HFFc6 (cell line): ENCODE measurements at regions not wholly inside any gene's neighbourhood (a gene's known extent, or its start where the extent isn't known, plus 50 kb on each side); places are given as distances from the start of the nearest gene placed in this dataset.
"Not testable (repeated sequence)": the region's sequence is repeated elsewhere in the genome, so short reads cannot be mapped to it uniquely, and the experiment has no call there.

ENCODE experiments used
- DNase-seq: peaks from one replicate; pipeline ENCODE4 v3.0.0-alpha.2; 2018
- H3K27ac Mint-ChIP-seq: 2 replicates; pipeline ENCODE4 v1.8.0; 2020; ENCODE audit warnings: mild to moderate bottlenecking, mixed read lengths
- H3K27me3 Mint-ChIP-seq: 2 replicates; pipeline ENCODE4 v1.8.0; 2021; ENCODE audit warnings: mild to moderate bottlenecking, moderate library complexity, mixed read lengths; ENCODE audit not compliant: insufficient read depth
- H3K36me3 Mint-ChIP-seq: 2 replicates; pipeline ENCODE4 v1.8.0; 2021; ENCODE audit warnings: low read depth, mixed read lengths
- H3K4me1 Mint-ChIP-seq: 2 replicates; pipeline ENCODE4 v1.8.0; 2020; ENCODE audit warnings: low read depth, mixed read lengths
- H3K4me3 Mint-ChIP-seq: 2 replicates; pipeline ENCODE4 v1.8.0; 2020; ENCODE audit warnings: mild to moderate bottlenecking, moderate library complexity, mixed read lengths
- H3K9me3 Mint-ChIP-seq: 2 replicates; pipeline ENCODE4 v1.8.0; 2020; ENCODE audit warnings: mild to moderate bottlenecking, mixed read lengths
- TF ChIP-seq, protein P1 (sequence below): fragments of 200-600 bp; sonication (generic); IDR thresholded peaks from 2 replicates; pipeline ENCODE4 v1.5.0; 2021; ENCODE audit warnings: antibody characterized with exemption, mild to moderate bottlenecking

DNA sequence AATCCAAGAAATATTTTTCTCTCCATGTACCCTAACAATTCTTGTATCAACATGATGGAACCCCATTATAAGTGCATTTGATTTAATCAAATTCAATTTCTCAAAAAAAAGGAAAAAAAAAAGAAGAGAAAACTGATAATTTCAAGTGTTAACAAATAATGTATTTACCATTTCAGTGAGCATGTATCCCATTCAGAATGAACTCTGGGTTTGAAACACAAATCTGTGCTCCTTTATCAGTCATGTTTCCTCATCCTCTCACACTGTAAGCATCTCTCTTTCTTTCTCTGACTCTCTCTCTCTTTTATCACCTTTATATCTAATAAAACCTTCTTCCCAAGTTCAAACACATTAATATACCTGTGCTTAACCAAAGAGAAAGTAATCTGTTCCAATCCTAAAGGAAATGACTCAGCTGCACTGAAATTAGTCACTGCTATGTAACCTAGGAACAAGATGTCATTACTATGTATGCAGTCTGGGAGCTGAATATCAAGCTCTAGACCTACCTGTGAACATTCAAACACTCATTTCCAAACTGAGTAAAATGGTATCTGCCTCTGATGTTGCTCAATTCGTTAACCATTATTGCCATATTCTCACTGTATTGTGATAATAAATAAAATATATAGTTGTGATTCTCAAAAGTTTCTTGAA, 135.0 kb upstream of the LRIG3 start:
- H3K27ac Mint-ChIP-seq = peak overlapping the region; percentile 88
- peaks cover 29% of the 10 kb centered on the region for H3K4me1 Mint-ChIP-seq
- DNase-seq = peak; percentile 74
- no peaks in the 10 kb centered on the region for H3K9me3 Mint-ChIP-seq
- H3K4me3 Mint-ChIP-seq = peak overlapping the region; percentile 42; the same call in 1 of the 2 replicates
- no peaks in the 10 kb centered on the region; the same call in 1 of the 2 replicates for H3K27me3 Mint-ChIP-seq
- TF ChIP-seq, protein P1, sequence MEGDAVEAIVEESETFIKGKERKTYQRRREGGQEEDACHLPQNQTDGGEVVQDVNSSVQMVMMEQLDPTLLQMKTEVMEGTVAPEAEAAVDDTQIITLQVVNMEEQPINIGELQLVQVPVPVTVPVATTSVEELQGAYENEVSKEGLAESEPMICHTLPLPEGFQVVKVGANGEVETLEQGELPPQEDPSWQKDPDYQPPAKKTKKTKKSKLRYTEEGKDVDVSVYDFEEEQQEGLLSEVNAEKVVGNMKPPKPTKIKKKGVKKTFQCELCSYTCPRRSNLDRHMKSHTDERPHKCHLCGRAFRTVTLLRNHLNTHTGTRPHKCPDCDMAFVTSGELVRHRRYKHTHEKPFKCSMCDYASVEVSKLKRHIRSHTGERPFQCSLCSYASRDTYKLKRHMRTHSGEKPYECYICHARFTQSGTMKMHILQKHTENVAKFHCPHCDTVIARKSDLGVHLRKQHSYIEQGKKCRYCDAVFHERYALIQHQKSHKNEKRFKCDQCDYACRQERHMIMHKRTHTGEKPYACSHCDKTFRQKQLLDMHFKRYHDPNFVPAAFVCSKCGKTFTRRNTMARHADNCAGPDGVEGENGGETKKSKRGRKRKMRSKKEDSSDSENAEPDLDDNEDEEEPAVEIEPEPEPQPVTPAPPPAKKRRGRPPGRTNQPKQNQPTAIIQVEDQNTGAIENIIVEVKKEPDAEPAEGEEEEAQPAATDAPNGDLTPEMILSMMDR = no peak
- no peaks in the 10 kb centered on the region for H3K36me3 Mint-ChIP-seq

DNA sequence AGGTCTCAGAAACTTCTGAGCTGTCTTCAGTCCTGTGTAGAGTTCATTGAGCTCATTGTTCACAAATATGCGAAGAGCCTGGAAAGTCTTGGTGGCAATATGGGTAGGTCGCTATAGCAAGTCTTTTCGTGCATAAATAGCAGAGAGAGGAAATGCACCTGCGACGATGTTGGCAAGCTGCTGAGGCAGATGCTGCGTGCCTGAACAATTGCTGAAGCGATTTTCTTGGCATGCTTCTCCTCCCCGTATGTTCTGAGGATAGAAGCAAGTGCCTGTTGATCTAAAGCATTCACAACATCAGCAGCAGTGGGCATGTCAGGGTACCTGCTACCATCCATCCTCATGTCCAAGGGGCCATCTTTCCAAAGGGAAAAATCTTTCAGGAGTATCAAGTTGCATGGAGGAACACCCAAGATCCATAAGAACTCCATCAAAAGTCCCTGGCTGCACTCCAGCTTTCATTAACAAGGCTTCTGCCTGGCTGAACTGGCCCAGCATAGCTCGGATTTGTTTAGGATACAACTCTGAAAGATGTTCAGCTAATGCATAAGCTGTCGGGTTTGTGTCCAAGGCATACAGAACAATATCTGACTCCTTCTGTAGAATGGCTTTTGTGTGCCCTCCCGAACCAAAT, 133.1 kb upstream of the LRIG3 start:
- H3K4me1 Mint-ChIP-seq = peaks cover 29% of the 10 kb centered on the region
- DNase-seq, H3K36me3 Mint-ChIP-seq, H3K4me3 Mint-ChIP-seq, H3K27me3 Mint-ChIP-seq, H3K27ac Mint-ChIP-seq, H3K9me3 Mint-ChIP-seq: not testable (repeated sequence)

- no peaks in the 10 kb centered on the region for H3K9me3 Mint-ChIP-seq
- peaks cover 25% of the 10 kb centered on the region for H3K4me1 Mint-ChIP-seq
- no peak overlapping the region for H3K27ac Mint-ChIP-seq
- no peaks in the 10 kb centered on the region for H3K36me3 Mint-ChIP-seq
- H3K4me3 Mint-ChIP-seq = no peak overlapping the region
- no peaks in the 10 kb centered on the region for H3K27me3 Mint-ChIP-seq
- TF ChIP-seq, protein P1 = no peak
- DNase-seq = no peak
Observed at GRCh38 chr12:59046763-59047534, 126.6 kb upstream of the LRIG3 start.

GRCh38 chr12:59044791-59045190, 124.5 kb upstream of the LRIG3 start:
- no peaks in the 10 kb centered on the region for H3K27me3 Mint-ChIP-seq
- H3K4me1 Mint-ChIP-seq = peaks cover 47% of the 10 kb centered on the region
- TF ChIP-seq, protein P1 = no peak
- no peaks in the 10 kb centered on the region for H3K9me3 Mint-ChIP-seq
- H3K36me3 Mint-ChIP-seq = no peaks in the 10 kb centered on the region
- H3K4me3 Mint-ChIP-seq = no peak overlapping the region
- DNase-seq = no peak
- no peak overlapping the region for H3K27ac Mint-ChIP-seq

GRCh38 chr12:59041241-59042121, 121.2 kb upstream of the LRIG3 start:
- Mint-ChIP-seq H3K27me3 (no peaks in the 10 kb centered on the region), H3K36me3 (no peaks in the 10 kb centered on the region), H3K9me3 (no peaks in the 10 kb centered on the region), H3K4me3 (peak overlapping the region; percentile 81), H3K4me1 (peaks cover 54% of the 10 kb centered on the region), H3K27ac (peak overlapping the region; percentile 91)
- TF ChIP-seq, protein P1 = no peak
- peak; percentile 89 for DNase-seq
